ENCODE measurements at regions not wholly inside any gene's neighbourhood (a gene's known extent, or its start where the extent isn't known, plus 50 kb on each side); places are given as distances from the start of the nearest gene placed in this dataset.

- Histone ChIP-seq H3K4me3 (no peak overlapping the region), H3K36me3 (ENCODE audit: insufficient read depth) (no peaks in the 10 kb centered on the region), H3K4me1 (ENCODE audit: insufficient read depth) (no peaks in the 10 kb centered on the region), H3K9me2 (ENCODE audit: insufficient read depth) (no peaks in the 10 kb centered on the region), H3K27ac (ENCODE audit: low read depth) (no peak overlapping the region), H3K27me3 (ENCODE audit: insufficient read depth) (no peaks in the 10 kb centered on the region), H3K79me2 (replicated peaks; ENCODE audit: insufficient read depth) (no peaks in the 10 kb centered on the region), H3K4me2 (no peak overlapping the region), H2AFZ (no peak overlapping the region), H4K20me1 (replicated peaks; ENCODE audit: insufficient read depth) (no peaks in the 10 kb centered on the region), H3F3A (replicated peaks; ENCODE audit: low read depth) (no peaks in the 10 kb centered on the region)
- Mint-ChIP-seq H3K4me1 (no peaks in the 10 kb centered on the region; the same call in 2 of the 3 replicates), H3K36me3 (ENCODE audit: low read depth) (peaks cover 18% of the 10 kb centered on the region), H3K4me3 (no peak overlapping the region), H3K27ac (no peak overlapping the region), H3K9me3 (peaks cover 28% of the 10 kb centered on the region), H3K27me3 (ENCODE audit: insufficient read depth, low read depth, poor library complexity) (peaks cover 5% of the 10 kb centered on the region)
- DNase-seq (ENCODE audit: low spot score) (no peak), ATAC-seq (no peak)
- TF ChIP-seq EZH2 (IDR thresholded peaks at IDR 0.05; ENCODE audit: low read depth, unreplicated experiment): no peak
- TF ChIP-seq EZH2phosphoT487 (IDR thresholded peaks at IDR 0.05; ENCODE audit: unreplicated experiment): no peak
- TF ChIP-seq ZNF114 (CRISPR knock-in tag; IDR thresholded peaks at IDR 0.05): no peak
- TF ChIP-seq, protein P1, sequence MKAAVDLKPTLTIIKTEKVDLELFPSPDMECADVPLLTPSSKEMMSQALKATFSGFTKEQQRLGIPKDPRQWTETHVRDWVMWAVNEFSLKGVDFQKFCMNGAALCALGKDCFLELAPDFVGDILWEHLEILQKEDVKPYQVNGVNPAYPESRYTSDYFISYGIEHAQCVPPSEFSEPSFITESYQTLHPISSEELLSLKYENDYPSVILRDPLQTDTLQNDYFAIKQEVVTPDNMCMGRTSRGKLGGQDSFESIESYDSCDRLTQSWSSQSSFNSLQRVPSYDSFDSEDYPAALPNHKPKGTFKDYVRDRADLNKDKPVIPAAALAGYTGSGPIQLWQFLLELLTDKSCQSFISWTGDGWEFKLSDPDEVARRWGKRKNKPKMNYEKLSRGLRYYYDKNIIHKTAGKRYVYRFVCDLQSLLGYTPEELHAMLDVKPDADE (IDR thresholded peaks at IDR 0.05): no peak
- no peak for TF ChIP-seq NANOG (IDR thresholded peaks at IDR 0.05; ENCODE audit: borderline replicate concordance)
- no peak for TF ChIP-seq POLR2AphosphoS5 (IDR thresholded peaks at IDR 0.05; ENCODE audit: low read depth)
- TF ChIP-seq REST (IDR thresholded peaks at IDR 0.05; ENCODE audit: unreplicated experiment): no peak
Observed at GRCh38 chr7:155247479-155248365, 50.0 kb upstream of the INSIG1 start.

All from GM23338 (cell line).